SKM-1 (cell line): ENCODE measurements at regions not wholly inside any gene's neighbourhood (a gene's known extent, or its start where the extent isn't known, plus 50 kb on each side); places are given as distances from the start of the nearest gene placed in this dataset.
"Not testable (repeated sequence)": the region's sequence is repeated elsewhere in the genome, so short reads cannot be mapped to it uniquely, and the experiment has no call there.

Experiments used
- DNase-seq: peaks from one replicate; lab custom pipeline; 2025; ENCODE audit not compliant: unreplicated experiment; lab: John Stamatoyannopoulos, UW

GRCh38 chr6:112971651-112972050 lies 624.5 kb downstream of the RFPL4B start:
- DNase-seq = no peak

GRCh38 chr6:112974931-112975330 lies 627.8 kb downstream of the RFPL4B start:
- not testable (repeated sequence) for DNase-seq

- not testable (repeated sequence) for DNase-seq
These were observed 629.4 kb downstream of the RFPL4B start for GRCh38 chr6:112976579-112976978.

GRCh38 chr6:112979830-112980229 lies 632.7 kb downstream of the RFPL4B start:
- no peak for DNase-seq

- no peak for DNase-seq
These were observed 633.5 kb downstream of the RFPL4B start for GRCh38 chr6:112980676-112981075.

- DNase-seq = no peak
These were observed 636.7 kb downstream of the RFPL4B start for GRCh38 chr6:112983713-112984261.

- DNase-seq = no peak
These were observed 637.8 kb downstream of the RFPL4B start for GRCh38 chr6:112984899-112985298.

GRCh38 chr6:112986321-112986720 lies 639.2 kb downstream of the RFPL4B start:
- DNase-seq = no peak

- DNase-seq = no peak
These were observed 641.6 kb downstream of the RFPL4B start for GRCh38 chr6:112988748-112989147.

- no peak for DNase-seq
These were observed 643.8 kb downstream of the RFPL4B start for GRCh38 chr6:112990971-112991370.

GRCh38 chr6:112991912-112992311 lies 644.8 kb downstream of the RFPL4B start:
- DNase-seq = no peak

- DNase-seq = no peak
These were observed 650.4 kb downstream of the RFPL4B start for GRCh38 chr6:112997421-112998085.

- DNase-seq = no peak
These were observed 656.9 kb downstream of the RFPL4B start for GRCh38 chr6:113004054-113004453.

GRCh38 chr6:113004470-113005270 lies 657.5 kb downstream of the RFPL4B start:
- no peak for DNase-seq

- DNase-seq = no peak
These were observed 659.4 kb downstream of the RFPL4B start for GRCh38 chr6:113006494-113006893.

GRCh38 chr6:113009682-113010081 lies 662.6 kb downstream of the RFPL4B start:
- no peak for DNase-seq

- no peak for DNase-seq
These were observed 663.3 kb downstream of the RFPL4B start for GRCh38 chr6:113010196-113010989.

- no peak for DNase-seq
These were observed 664.3 kb downstream of the RFPL4B start for GRCh38 chr6:113011389-113011788.

GRCh38 chr6:113011801-113012200 lies 664.7 kb downstream of the RFPL4B start:
- DNase-seq = no peak

GRCh38 chr6:113015249-113015648 lies 668.1 kb downstream of the RFPL4B start:
- DNase-seq = no peak

- no peak for DNase-seq
These were observed 670.2 kb downstream of the RFPL4B start for GRCh38 chr6:113017353-113017752.
